Breast epithelium (tissue), 3 donors: ENCODE measurements at regions not wholly inside any gene's neighbourhood (a gene's known extent, or its start where the extent isn't known, plus 50 kb on each side); places are given as distances from the start of the nearest gene placed in this dataset.

Source experiments
- POLR2A ChIP-seq: fragments of 450-650 bp; IDR thresholded peaks from one replicate; pipeline ENCODE4 v1.6.1; 2016; ENCODE audit warnings: antibody characterized with exemption, mild to moderate bottlenecking, moderate library complexity
- POLR2AphosphoS5 ChIP-seq, 3 donors: sonication (generic); formaldehyde crosslinking; IDR thresholded peaks; one replicate each; pipeline ENCODE4 v1.6.1; 2017; ENCODE audit warnings: antibody characterized with exemption in 3 of 3
- TF ChIP-seq, protein P1 (sequence below), 3 donors: fragments of 450-650 bp; IDR thresholded peaks; one replicate each; pipeline ENCODE4 v1.5.1; 2016 to 2017; ENCODE audit warnings: antibody characterized with exemption in 3 of 3, mild to moderate bottlenecking in 3 of 3, moderate library complexity in 3 of 3

DNA sequence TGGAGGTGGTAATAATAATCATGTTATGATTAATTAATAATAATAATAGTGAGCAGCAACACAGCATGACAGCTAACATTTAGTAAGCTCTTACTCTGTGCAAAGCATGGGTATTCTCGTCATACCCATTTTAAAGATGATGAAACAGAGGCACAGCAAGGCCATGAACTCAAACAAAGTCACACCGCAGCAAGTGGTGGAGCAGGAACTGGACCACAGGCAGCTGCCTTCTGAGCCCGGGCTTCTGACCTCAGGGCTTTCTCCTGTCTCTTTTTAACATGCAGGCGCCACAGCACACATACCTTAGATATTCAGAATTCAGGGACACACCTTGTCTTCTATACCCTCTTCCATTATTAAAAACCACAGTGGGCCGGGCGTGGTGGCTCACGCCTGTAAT is 50.7 kb upstream of the SPATA12 start:
- TF ChIP-seq POLR2AphosphoS5 (IDR thresholded peaks at IDR 0.05) = no peak
- TF ChIP-seq, protein P1, sequence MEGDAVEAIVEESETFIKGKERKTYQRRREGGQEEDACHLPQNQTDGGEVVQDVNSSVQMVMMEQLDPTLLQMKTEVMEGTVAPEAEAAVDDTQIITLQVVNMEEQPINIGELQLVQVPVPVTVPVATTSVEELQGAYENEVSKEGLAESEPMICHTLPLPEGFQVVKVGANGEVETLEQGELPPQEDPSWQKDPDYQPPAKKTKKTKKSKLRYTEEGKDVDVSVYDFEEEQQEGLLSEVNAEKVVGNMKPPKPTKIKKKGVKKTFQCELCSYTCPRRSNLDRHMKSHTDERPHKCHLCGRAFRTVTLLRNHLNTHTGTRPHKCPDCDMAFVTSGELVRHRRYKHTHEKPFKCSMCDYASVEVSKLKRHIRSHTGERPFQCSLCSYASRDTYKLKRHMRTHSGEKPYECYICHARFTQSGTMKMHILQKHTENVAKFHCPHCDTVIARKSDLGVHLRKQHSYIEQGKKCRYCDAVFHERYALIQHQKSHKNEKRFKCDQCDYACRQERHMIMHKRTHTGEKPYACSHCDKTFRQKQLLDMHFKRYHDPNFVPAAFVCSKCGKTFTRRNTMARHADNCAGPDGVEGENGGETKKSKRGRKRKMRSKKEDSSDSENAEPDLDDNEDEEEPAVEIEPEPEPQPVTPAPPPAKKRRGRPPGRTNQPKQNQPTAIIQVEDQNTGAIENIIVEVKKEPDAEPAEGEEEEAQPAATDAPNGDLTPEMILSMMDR (IDR thresholded peaks at IDR 0.05) = no peak
- no peak for TF ChIP-seq POLR2A
